ENCODE measurements at regions not wholly inside any gene's neighbourhood (a gene's known extent, or its start where the extent isn't known, plus 50 kb on each side); places are given as distances from the start of the nearest gene placed in this dataset.

DNA sequence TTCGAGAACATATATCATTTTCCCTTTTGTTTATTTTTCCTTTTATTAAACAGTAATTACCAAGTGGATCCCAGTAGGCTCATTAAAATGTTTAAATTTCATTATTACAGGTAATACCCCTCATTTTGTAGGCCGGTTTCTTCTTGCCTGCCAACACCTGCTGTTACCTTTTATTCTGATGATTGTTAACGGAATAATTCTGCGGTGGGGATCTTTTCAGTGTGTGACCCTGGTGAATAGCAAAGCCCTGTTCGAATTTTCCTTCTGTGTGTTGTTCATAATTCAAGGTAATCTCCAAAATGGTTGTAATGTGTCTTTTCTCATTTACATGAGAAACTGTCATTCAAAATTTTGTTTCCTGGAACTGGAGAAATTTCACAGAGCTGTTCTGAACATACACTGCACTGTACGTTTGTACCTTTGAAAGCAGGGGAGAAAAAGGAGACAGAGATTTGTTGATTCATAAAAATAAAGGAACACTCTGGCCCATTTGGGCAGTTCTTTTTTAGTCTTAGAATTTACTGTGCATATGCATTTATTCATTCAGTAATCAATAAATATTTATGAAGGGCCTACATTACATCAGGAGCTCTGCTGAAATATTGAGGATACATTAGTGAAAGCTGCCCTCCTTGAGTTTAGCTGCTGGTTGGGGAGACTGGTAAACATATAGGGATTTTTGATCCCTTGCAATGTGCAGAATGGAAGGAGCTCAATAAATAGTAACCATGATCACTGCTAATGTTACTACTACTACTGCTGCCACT, 502.0 kb downstream of the QKI start:
- no peak for DNase-seq (ENCODE audit: low spot score)

DNA sequence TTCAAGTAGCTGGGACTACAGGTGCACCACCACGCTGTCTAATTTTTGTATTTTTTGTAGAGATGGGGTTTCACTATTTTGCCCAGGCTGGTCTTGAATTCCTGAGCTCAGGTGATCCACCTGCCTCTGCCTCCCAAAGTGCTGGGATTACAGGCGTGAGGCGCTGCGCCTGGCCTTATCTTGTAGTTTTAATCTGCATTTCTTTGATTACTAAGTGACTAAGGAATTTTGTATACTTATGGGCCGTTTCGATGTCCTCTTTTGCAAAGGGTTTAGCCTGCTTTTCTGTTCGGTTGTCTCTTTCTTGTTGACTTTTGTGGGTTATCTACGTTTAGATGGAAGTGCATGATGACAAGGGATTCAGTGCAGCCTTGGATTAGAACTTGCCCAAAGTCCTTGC, 500.6 kb downstream of the QKI start:
- DNase-seq (ENCODE audit: low spot score), result no peak

DNA sequence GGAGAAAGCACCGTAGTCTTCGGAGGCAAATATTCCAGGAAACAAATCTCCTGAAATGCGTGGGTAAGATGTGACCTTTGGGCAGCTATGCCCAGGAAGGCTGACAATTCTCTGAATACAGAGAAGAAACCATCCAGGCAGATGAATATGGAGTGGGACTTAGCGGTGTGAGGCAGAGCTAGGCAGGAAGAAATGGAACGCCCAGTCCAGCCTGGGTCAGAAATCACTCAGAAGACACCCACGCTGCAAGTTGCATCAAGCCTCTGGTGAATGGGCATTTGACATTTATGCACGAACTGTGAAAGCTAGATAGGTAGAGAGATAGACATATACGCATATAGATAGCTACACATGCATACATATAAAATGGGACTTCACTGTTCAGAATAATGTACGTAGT, 498.5 kb downstream of the QKI start:
- DNase-seq (ENCODE audit: low spot score), result no peak

DNA sequence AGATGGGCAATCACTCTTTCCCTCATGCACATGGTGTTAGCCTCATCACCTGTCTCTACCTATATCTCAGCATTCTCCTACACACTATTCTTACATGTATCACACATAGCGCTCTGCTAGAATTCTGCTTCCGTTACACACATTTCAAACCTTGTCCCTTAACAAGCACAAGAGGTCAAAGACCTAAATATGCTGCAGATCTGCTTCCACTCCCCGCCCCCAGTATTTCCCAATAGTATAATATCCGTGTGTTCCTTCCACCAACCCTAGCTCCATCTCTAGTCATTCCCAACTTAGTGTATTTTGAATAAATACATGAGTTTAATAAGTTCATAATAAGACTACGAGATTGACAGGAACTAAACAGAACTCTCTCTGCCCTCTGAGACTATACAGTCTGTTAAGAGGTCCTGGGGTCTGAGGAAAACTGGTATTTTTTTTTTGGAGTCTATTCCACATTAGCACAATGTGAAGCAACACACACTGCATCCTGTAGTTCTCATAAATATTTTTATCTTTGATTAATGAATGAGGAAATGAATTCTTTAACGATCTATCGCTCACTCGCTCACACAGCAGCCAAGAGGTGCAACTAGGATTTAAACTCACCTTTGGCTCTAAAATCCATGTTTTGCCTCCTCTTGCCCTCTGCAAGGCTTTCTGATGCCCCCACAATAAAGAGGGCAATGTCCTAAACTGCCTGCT, 491.6 kb downstream of the QKI start:
- no peak for DNase-seq (ENCODE audit: low spot score)

DNA sequence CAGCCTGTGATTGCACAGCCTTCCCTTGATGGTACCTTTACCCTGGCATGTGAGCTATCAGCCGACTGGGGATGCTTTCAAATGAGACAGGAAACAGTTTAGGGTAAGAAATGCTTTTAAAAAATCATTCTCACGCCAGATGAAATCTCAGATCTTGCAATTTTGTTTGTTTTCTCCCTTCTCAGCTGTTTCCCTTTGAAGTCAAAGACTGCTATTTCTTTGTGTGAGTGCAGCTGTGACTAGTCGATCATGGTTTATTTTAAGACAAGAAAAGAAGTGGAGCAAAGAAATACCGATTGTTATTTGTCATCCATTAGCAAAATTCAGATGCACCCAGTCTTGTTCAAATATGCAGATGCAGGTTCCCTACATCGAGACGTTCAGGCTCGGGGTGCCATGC, 489.7 kb downstream of the QKI start:
- no peak for DNase-seq (ENCODE audit: low spot score)

DNA sequence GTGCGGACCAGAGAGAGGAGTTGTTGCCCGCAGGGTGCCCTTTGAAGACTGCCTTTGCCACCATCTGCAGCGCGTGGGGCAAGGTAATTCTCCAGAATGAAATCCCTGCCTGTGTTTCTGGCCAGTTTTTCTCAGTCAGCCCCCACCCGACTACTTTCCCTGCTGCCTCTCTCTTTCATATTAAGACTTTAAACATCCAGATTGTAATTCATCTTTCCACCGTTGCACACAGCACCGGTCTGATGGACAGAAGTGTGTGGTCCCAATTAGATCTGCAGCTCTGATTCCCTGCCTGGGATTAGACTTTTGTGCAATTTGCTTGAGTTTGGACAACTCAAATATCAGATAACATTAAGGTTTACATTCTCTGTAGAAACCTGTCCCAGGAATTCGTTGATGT, 489.0 kb downstream of the QKI start:
- no peak for DNase-seq (ENCODE audit: low spot score)

DNA sequence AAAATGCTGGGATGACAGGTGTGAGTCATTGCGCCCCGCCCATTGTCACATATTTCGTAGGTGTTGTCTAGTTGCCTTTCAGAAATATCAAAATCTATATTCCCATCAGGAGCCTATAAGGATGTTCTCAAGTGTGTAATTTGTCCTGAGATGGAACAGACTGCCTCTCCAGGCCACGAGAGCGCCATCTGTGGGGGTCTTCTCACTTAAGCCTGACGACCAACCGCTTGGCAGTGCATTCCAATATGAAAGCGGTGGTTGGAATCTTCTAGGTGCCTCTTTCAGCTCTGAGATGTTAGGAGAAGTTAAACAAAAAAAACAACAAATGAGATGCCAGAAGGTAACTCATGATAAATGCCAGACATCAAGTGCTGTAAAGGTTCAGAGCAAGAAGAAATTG, 488.5 kb downstream of the QKI start:
- no peak for DNase-seq (ENCODE audit: low spot score)

DNA sequence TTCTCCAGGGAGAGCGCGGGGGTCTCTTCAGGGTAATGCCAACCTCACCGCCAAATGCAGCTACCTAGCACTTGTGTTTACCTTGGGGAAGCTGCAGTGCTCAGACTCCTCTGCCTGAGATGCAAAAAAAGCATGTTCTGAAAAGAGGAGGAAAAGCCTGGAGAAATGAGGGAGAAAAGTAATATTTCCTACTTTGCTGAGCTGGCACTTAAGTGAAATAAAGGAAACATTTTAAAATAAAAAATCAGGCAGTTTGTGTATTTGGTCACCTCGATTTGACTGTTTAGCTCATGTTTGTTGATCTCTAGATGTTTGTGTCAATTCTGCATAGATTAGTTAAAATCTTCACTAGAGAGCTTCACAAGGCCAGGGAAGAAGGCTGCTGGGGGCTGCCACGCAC, 487.2 kb downstream of the QKI start:
- DNase-seq (ENCODE audit: low spot score), result no peak

DNA sequence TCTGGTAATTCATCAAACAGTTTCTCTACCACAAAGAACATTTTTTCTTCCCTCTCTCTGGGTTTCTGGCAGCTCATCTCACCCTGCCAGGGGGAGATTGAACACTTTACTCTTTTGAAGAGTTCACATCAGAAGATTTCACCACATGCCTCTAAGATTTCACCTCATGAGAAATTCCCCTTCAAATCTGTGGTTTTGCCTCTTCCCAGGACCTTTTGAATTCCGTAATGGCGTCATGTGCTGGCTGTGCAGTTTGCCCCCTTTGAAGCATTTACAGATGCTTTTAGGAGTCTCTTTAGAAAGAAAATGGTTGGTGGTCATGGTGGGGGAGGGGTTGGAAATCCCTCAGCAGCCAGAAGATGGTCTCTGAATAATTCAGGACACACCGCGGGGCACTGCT, 486.1 kb downstream of the QKI start:
- DNase-seq (ENCODE audit: low spot score), result no peak

DNA sequence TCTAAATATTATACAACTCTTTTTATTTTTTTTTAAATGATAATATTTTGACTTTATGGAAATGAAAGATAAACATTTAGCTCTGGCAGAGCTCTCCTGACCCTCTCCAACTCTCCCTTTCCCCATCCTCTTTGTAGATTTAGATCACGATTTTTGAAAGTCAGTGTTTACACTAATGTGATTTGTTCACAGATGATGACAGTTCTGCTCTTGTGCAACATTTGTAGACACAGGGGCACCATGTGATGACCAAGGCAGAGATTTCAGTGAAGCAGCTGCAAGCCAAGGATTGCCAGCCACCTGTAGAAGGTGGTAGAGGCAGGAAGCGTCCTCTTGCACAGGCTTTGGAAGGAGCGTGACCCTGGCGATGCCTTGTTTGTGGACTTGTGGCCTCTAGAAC, 483.2 kb downstream of the QKI start:
- no peak for DNase-seq (ENCODE audit: low spot score)

DNA sequence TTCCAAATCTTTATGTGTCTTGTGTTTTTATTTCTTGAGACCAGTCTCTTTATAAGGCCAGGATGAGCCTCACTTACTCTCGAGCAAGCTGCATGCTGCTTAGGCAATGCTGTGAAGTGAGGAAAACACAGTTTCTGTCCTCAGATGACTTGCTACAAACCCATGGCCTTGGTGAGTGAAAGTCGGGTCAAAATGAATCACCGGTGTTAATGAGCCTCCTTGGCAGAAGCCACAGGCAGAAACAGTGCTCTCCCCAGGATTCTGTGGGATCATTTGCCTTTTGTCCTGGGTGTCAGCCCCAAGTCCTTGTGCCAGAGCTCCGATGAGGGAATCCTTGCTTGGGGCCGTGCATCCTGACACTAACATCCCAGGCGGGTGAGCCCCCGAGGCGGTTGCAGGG, 482.5 kb downstream of the QKI start:
- DNase-seq (ENCODE audit: low spot score), result no peak

DNA sequence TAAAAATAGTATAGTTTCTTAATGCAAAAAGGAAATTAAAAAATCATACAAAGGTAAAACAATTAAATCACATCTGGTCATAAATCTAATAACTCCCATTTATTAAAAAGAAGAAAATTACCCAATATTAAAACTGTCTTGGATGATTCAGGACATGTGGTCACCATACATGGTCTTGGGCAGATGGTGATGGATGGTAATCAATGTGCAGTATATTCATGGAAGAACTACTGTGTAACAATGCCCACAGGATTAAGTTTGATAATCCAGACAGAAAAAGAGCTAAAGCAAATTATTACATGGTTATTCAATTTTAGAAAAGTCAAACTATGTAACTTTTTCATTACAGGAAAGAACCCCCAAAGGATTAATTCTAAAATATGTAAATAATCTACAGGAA, 480.6 kb downstream of the QKI start:
- no peak for DNase-seq (ENCODE audit: low spot score)

DNA sequence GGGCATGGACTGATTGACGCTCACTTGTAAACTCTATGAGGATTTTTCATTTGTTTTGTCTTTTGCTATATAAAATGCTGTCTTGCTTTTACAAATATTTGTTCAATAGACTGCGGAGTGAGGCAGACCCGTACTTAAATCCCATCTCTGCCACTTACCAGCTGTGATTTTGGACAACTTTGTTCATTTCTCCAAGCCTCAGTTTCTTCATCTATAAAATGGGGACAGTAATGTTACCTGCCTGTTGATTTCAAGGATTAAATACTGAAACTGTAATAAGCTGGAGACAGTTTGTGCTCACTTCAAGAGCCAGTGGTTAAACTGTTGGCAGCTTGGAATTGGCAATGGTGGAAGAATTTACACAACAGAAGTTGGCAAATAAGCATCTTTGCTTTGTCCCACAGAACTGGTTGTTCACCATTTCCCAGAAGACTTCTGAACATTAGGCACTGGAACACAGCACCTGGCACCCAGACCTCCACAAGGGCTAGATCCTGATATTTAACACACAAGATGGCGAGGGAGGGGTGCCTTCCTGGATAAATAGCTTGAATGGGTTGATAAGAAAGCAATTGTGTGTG, 479.2 kb downstream of the QKI start:
- no peak for DNase-seq (ENCODE audit: low spot score)

DNA sequence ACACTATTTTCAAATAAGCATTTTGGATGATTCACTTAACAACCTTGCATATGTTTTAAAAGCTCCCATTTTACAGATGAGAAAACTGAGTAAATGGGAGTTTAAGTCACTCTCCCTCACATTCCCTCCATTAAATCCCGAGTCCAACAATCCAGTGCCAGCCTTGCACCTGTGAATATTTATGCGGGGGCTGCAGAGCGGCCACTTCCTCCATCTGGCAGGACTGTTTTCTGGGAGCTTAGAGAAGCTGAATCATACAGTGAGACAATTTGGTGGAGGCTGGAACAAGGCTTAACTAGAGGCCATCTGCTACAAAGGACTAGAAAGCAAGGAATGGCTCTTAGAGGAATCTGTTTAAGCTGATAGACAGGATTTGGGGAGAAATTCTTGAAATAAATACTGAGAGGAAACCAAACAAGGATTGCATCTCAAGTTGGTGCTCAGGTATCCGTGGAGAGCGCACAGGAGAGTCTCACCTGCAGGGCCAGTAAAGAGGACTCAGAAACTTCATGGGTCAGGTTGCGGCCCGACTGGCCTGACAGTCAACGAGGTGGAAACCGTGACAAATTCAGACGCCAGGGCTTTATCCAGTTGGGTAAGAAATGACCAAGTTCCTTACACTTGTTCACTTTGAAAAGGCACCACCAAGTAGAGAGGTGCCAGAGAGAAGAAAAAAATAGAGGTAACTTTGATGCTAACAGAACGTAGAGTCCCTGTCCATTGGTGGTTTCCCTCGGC, 478.5 kb downstream of the QKI start:
- DNase-seq (ENCODE audit: low spot score), result no peak

DNA sequence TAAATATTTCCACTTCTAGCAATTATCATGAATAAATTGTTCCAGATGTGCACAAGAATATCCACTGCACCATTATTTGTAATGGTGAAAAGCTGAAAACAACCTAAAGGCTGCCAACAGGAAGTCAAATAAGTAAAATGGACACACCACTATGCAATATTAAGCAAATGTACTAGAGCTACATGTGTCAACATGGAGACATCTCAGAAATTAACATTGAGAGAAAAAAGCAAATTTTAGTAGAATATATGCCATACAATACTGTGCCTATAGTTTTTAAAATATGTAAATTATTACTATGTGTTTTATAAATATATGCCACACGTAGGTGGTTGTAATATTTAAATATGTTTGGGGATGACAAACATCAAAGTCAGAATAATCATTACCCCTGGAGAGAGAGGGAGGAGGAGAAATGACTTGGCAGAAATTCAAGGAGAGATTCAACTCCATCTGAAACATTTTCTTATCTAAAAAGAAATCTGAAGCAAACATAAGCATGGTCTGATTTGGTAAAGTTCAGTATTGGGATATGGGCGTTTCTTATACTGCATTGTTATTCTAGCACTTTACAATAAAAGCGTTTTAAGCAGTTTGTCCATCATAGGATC, 475.5 kb downstream of the QKI start:
- no peak for DNase-seq (ENCODE audit: low spot score)

DNA sequence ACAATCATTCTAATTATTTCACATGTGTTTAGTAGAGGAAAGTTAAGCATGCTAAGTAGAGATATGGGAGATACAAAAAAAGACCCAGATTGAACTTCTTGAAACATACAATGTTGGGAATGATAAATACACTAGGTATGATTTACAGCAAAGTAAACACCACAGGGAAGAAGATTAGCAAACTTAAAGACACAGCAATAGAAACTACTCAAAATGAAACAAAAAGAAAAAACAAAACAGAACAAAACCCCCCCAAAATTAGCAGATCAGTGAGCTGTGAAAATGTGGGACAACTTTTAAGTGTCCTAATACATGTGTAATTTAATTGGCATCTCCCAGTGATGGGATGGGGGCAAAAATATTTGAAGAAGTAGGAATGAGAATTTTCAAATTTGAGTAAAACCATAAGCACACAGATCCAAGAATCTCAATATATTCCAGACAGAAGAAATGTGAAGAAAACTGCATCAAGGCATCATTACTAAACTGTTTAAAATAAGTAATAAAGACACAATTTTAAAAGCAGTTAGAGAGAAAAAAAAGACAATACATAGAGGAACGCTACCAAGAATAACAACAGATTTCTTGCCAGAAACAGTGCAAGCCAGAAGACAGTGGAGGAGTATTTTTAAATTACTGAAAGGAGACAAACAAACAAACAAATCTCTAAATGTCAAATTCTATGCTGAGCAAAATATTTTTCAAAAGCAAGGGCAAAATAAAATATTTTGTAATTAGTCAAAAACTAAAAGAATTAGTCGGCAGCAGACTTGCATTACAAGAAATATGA, 473.7 kb downstream of the QKI start:
- no peak for DNase-seq (ENCODE audit: low spot score)

DNA sequence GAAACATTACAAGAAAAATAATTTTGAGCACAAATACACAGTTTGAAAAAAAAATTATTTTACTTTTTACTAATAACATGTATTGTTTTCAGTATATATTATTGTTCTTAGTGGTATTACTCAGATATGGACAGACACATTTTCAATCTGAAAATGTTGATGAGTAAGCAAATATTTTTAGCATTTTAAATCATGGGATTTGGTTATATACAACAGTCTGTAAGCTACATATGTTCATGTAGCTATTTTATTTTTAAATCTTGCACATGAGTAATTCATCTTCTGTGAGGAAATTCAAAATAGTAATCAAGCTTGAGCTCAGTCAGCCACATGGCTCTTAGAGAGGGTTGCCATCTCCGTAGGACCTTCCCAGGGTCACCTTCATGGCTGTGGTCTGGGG, 471.9 kb downstream of the QKI start:
- no peak for DNase-seq (ENCODE audit: low spot score)

DNA sequence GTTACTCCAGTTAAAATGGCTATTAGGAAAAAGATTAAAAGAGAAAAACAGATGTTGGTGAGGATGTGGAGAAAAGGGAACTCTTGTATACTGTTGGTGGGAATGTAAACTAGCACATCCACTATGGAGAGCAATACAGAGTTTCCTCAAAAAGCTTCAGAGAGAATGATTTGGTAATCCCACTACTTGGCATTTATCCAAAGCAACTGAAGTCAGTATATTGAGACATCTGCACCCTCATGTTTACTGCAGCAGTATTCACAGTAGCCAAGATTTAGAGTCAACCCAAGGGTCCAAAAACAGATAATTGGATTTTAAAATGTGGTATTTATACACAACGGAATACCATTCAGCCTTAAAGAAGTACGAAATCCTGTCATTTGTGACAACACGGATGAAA, 469.5 kb downstream of the QKI start:
- DNase-seq (ENCODE audit: low spot score), result no peak

DNA sequence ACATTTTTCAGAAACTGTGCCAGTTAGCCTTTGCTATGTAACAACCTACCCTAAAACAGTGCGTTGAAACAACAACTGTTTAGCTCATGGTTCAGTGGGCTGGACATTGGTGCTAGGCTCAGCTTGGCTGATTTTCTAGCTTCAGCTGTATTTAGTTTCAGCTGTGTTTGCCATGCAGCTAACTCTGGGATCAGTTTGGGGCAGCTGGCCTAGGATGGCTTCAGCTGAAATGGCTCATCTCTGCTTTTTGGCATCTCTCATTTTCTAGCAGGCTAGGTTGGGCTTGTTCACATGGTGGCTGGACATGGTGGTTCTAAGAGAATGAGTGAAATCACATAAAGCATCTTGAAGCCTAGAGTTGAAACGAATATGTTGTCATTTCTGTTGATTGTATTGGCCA, 464.2 kb downstream of the QKI start:
- DNase-seq (ENCODE audit: low spot score), result no peak

DNA sequence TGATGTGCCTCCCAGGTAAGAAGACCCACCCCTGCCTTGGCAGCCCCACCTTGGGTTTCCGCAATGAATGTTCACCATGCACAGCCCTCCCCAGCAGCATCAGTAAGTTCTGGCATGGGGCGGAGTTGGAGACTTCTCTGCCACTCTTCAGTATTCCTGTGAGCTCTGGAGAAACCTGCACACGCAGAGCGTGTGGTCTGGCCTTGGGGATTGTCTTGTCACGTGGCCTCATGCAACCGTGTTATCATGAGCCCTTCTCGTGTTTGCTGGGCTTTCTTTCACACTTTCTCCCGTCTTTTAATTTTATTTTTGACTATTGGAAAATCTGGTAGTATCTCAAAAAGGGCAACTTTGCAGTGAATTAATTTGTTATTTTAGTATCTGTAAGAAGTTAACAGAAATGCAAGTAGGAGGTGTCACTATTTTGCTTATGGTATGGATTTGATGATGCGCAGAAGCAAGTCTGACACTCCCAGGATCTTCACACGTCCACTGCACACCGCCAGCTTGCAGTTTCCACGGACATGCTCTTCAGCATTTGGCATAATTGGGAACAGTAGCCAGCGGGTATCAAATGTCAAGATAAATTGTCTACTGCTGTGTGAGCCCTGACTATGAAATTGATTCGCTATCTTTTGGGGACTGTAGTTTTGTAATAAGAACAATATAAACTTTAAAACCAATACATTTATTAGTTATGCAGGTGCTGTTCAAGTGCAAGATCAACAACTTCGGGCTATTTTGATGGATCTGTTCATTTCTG, 463.5 kb downstream of the QKI start:
- no peak for DNase-seq (ENCODE audit: low spot score)

DNA sequence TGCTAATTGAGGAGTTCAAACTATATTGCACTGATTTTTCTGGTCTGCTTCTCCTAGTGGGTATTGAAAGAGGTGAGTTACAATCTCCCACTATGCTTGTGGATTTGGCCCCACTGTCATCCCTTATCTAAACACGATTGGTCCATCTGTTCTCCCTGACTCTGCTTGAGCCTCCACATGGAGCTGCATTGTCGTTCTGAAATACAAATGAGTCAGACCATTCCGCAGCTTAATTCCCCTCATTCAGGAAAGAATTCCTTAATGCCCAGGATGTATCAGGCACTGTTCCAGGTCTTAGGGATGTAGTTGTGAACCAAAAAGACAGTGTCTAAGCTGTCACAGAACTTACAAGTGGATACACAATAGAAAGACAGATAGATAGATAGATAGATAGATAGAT, 461.9 kb downstream of the QKI start:
- DNase-seq (ENCODE audit: low spot score), result no peak
